Epithelial cell of proximal tubule (primary cell): ENCODE measurements at regions not wholly inside any gene's neighbourhood (a gene's known extent, or its start where the extent isn't known, plus 50 kb on each side); places are given as distances from the start of the nearest gene placed in this dataset.

Experiments used
- DNase-seq: peaks from one replicate; pipeline ENCODE4 v3.0.0-alpha.2; 2011; ENCODE audit warnings: low read depth
- H3K4me3 ChIP-seq: 2 replicates; pipeline ENCODE4 v1.5.1; 2011; ENCODE audit warnings: low read depth, mild to moderate bottlenecking, low read length
- TF ChIP-seq, protein P1 (sequence below): conservative IDR thresholded peaks from 2 replicates; pipeline ENCODE4 v1.5.1; 2012; ENCODE audit warnings: low read depth, mild to moderate bottlenecking, low read length

DNA sequence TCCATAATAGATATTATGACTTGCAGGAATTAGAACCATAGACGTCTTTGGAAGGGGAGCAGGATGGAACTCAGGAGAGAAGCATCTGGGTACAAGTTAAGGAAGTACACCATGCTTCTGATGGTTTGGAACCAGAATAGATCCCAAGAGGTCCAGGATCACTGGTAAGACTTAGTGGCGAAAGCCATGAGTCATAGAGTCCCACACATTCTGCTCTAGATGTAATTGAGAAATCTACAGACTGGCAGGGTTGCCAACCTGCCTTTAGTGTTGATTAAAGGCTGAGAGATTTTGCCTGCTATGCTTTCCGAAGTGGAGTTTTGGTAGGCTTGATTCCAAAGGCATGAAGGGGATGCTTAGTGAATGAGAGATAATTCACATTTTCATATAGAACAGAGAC is 57.1 kb upstream of the C1orf87 start:
- no peak for DNase-seq
- no peak overlapping the region for H3K4me3 ChIP-seq
- TF ChIP-seq, protein P1, sequence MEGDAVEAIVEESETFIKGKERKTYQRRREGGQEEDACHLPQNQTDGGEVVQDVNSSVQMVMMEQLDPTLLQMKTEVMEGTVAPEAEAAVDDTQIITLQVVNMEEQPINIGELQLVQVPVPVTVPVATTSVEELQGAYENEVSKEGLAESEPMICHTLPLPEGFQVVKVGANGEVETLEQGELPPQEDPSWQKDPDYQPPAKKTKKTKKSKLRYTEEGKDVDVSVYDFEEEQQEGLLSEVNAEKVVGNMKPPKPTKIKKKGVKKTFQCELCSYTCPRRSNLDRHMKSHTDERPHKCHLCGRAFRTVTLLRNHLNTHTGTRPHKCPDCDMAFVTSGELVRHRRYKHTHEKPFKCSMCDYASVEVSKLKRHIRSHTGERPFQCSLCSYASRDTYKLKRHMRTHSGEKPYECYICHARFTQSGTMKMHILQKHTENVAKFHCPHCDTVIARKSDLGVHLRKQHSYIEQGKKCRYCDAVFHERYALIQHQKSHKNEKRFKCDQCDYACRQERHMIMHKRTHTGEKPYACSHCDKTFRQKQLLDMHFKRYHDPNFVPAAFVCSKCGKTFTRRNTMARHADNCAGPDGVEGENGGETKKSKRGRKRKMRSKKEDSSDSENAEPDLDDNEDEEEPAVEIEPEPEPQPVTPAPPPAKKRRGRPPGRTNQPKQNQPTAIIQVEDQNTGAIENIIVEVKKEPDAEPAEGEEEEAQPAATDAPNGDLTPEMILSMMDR = no peak

DNA sequence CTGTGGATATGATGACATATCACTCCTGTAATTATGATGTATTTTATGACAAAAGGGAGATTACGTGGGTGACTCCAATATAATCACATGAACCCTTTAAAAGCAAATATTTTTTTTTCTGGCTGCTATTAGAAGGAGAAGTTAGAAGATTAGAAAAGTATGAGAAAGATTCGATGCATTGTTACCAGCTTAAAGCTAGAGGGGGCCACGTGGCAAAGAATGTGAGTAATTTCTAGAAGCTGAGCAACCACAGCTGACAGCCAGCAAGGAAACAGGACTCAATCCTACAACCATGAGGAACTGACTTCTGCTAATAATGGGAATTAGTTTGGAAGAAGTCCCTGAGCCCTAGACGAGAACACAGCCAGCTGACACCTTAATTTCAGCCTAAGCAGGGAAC is 56.3 kb upstream of the C1orf87 start:
- H3K4me3 ChIP-seq = no peak overlapping the region
- TF ChIP-seq, protein P1 = no peak
- no peak for DNase-seq

DNA sequence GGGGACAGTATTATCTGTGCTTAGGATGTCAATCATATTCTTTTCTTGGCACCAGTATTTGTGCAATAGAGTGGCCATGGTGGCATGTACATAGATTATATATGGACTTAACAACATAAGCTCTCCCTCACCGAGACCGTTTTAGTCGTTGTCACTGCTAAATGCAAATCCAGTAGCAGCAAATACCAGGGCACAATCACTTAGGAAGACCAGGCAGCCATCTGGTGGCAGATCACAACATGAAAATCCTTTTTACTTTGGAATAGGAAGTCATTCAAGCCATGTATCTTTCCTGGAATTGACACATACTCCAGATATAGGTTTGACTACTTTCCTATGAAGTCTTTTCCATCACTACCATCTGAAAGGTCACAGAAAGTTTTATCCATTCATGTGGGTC is 53.2 kb upstream of the C1orf87 start:
- H3K4me3 ChIP-seq = no peak overlapping the region
- no peak for DNase-seq
- TF ChIP-seq, protein P1 = peak; percentile 44
